Esophagus squamous epithelium (tissue), 5 donors: ENCODE measurements at regions not wholly inside any gene's neighbourhood (a gene's known extent, or its start where the extent isn't known, plus 50 kb on each side); places are given as distances from the start of the nearest gene placed in this dataset.

Source experiments
- DNase-seq: peaks from one replicate; lab custom pipeline; 2025; lab: John Stamatoyannopoulos, UW
- H3K27ac ChIP-seq, 4 donors: fragments of 200-600 bp; sonication (generic); one replicate each; pipeline ENCODE4 v1.5.1; 2016 to 2019; ENCODE audit warnings: mild to moderate bottlenecking in 1 of 4
- H3K27me3 ChIP-seq, 4 donors: fragments of 200-600 bp; sonication (generic); 1 replicate in 3 of 4; 2 replicates in 1 of 4; pipeline versions ENCODE4 v1.5.1 to v1.6.0; 2017 to 2021; ENCODE audit warnings: antibody characterized with exemption in 1 of 4
- H3K36me3 ChIP-seq, 3 donors: fragments of 200-600 bp; sonication (generic); one replicate each; pipeline ENCODE4 v1.5.1; 2016 to 2019
- H3K4me1 ChIP-seq, 3 donors: fragments of 200-600 bp; sonication (generic); one replicate each; pipeline ENCODE4 v1.5.1; 2017 to 2019
- H3K4me3 ChIP-seq, 4 donors: fragments of 200-600 bp; sonication (generic); 1 replicate in 3 of 4; 2 replicates in 1 of 4; pipeline ENCODE4 v1.5.1; 2016 to 2019; ENCODE audit warnings: mild to moderate bottlenecking in 2 of 4, moderate library complexity in 1 of 4
- H3K9me3 ChIP-seq, 3 donors: fragments of 200-600 bp; sonication (generic); one replicate each; pipeline ENCODE4 v1.5.1; 2016 to 2019
- POLR2A ChIP-seq, 4 donors: fragments of 450-650 bp; IDR thresholded peaks; one replicate each; pipeline ENCODE4 v1.6.1; 2017; ENCODE audit warnings: antibody characterized with exemption in 4 of 4, mild to moderate bottlenecking in 4 of 4, moderate library complexity in 3 of 4
- whole genome bisulfite sequencing, 2 donors: methylation state at CpG; one replicate each; pipeline ENCODE4 v1.1.5; 2018; 5-methylcytosine and 5-hydroxymethylcytosine counted together
- intact Hi-C: fragments of 100-400 bp; cut with DNase I; formaldehyde crosslinking; loops from one replicate; pipeline ENCODE4 v1.15.0; 2022
- TF ChIP-seq, protein P1 (sequence below), 6 experiments: fragments of 450-650 bp in 4 of 6; fragments of 200-600 bp in 2 of 6; sonication (generic) in 2 of 6; IDR thresholded peaks; one replicate each; pipeline ENCODE4 v1.5.1; 2016 to 2019; ENCODE audit warnings: antibody characterized with exemption in 6 of 6, mild to moderate bottlenecking in 4 of 6, moderate library complexity in 4 of 6
- donor health status: DM: yes; HTN: yes; CAD: no.

DNA sequence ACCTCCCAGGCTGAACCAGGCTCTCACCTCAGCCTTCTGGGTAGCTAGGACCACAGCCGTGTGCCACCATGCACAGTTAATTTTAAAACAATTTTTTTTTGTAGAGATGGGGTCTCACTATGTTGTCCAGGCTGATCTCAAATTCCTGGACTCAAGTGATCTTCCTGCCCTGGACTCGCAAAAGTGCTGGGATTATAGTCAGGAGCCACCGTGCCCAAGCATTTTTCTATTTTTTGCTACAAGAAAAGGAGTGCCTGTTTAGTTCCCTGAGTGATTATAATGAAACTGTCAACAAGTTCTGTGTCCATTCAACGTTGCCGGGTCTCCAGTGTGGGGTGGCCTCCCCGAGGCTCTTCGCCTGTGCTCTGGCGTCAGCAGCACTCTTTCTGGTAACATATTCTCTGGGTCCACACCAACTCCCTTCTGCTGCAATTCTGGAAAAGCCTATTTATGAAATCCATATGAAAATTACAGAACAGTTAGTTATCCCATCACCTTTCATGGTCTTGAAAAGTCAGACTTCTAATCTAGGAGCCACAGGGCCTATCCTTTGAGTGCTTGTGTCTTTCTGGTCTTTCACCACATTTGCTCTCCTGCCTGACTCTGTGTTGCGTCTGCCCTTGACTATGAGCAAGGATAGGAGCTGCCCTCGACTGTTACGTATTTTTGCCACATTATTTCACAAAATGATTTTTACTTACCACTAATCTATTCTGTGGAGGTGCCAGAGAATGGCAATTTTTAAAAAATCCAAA lies 172.7 kb downstream of the SOCS6 start:
- Histone ChIP-seq H3K4me3 (no peak overlapping the region), H3K27me3 (peaks cover 0 to 28% (median 0%) of the 10 kb centered on the region in 4 donors), H3K27ac (no peak overlapping the region), H3K36me3 (no peaks in the 10 kb centered on the region), H3K4me1 (peaks cover 0 to 7% (median 3%) of the 10 kb centered on the region in 3 donors), H3K9me3 (no peaks in the 10 kb centered on the region)
- intact Hi-C loops: no loop called here
- no peak for TF ChIP-seq POLR2A (IDR thresholded peaks at IDR 0.05)
- TF ChIP-seq, protein P1, sequence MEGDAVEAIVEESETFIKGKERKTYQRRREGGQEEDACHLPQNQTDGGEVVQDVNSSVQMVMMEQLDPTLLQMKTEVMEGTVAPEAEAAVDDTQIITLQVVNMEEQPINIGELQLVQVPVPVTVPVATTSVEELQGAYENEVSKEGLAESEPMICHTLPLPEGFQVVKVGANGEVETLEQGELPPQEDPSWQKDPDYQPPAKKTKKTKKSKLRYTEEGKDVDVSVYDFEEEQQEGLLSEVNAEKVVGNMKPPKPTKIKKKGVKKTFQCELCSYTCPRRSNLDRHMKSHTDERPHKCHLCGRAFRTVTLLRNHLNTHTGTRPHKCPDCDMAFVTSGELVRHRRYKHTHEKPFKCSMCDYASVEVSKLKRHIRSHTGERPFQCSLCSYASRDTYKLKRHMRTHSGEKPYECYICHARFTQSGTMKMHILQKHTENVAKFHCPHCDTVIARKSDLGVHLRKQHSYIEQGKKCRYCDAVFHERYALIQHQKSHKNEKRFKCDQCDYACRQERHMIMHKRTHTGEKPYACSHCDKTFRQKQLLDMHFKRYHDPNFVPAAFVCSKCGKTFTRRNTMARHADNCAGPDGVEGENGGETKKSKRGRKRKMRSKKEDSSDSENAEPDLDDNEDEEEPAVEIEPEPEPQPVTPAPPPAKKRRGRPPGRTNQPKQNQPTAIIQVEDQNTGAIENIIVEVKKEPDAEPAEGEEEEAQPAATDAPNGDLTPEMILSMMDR (IDR thresholded peaks at IDR 0.05): no peak
- 77 to 84% methylated on average over 11 of the region's 11 CpGs for WGBS, 2 donors
- DNase-seq: no peak

DNA sequence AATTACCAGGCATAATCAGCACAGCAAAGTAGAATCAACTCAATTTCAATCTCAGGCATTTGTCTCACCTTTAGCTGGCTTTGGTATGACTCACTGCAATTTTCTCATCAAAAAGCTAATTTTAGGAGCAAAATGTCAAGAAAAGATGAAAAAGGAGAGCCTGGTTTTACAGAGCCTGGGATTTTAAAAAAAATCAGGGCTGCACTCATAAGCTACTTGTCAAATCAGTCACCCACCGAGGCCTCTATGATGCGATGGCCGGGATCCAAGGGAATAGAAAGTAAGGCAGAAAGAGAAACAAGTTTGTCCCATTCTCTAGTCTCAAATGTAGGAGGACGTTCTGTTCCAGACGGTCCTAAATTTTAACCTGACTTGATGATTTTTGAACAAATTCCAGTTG lies 170.9 kb downstream of the SOCS6 start:
- H3K9me3 ChIP-seq: no peaks in the 10 kb centered on the region
- intact Hi-C loops: no loop called here
- H3K27me3 ChIP-seq: peaks cover 0 to 28% (median 0%) of the 10 kb centered on the region in 4 donors
- H3K36me3 ChIP-seq: no peaks in the 10 kb centered on the region
- no peak overlapping the region for H3K4me3 ChIP-seq
- 57 to 58% methylated on average over 5 of the region's 5 CpGs for whole genome bisulfite sequencing, 2 donors
- no peak overlapping the region for H3K27ac ChIP-seq
- TF ChIP-seq POLR2A (IDR thresholded peaks at IDR 0.05): no peak
- TF ChIP-seq, protein P1 (IDR thresholded peaks at IDR 0.05): no peak
- no peak for DNase-seq
- peaks cover 0 to 6% (median 3%) of the 10 kb centered on the region in 3 donors for H3K4me1 ChIP-seq

DNA sequence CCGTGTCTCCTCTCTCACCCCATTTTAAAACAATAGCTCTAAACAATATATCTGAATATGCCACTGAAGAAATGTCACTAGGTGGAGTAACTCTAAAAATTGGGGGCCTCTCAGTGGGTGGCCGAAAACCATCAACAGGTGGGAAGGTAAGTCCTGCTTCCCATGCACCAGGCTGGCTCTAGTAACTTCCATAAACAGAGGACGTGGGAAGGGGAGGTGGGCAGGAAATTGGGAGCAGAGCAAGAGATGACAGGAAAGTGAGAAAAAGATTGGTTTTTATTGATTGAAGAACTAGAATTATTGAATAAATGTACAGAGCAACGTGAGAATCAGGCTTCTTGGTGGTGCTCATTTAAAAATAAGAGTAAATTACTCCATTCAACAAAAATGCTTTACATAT lies 170.4 kb downstream of the SOCS6 start:
- H3K4me3 ChIP-seq: no peak overlapping the region
- H3K27me3 ChIP-seq: peaks cover 0 to 28% (median 0%) of the 10 kb centered on the region in 4 donors
- peaks cover 0 to 1% (median 0%) of the 10 kb centered on the region in 3 donors for H3K4me1 ChIP-seq
- intact Hi-C loops: no loop called here
- no peaks in the 10 kb centered on the region for H3K36me3 ChIP-seq
- no peak for TF ChIP-seq POLR2A (IDR thresholded peaks at IDR 0.05)
- TF ChIP-seq, protein P1 (IDR thresholded peaks at IDR 0.05): no peak
- 68 to 79% methylated on average over 4 of the region's 4 CpGs for WGBS, 2 donors
- no peak overlapping the region for H3K27ac ChIP-seq
- no peaks in the 10 kb centered on the region for H3K9me3 ChIP-seq
- DNase-seq: no peak

DNA sequence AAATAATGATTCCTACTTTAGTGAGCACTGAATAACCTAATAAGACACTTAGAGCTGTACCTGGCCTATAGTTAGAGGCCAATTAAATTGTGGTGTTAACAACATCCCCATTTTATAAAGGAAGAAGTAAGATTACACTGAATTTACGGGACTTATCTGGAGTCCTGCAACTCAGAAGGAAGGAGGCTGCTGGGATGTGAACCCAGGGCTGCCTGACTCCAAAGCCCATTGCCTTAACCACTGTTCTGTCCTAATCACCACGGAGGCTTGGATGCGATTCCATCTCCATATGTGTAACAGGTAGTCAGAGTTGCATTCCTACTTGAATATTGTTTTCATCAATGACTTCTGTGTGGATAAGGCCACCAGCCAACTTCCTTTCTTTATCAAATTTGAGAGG lies 168.9 kb downstream of the SOCS6 start:
- no peak for DNase-seq
- no peak overlapping the region for H3K27ac ChIP-seq
- no peaks in the 10 kb centered on the region for H3K9me3 ChIP-seq
- H3K4me1 ChIP-seq: no peaks in the 10 kb centered on the region
- TF ChIP-seq POLR2A (IDR thresholded peaks at IDR 0.05): no peak
- TF ChIP-seq, protein P1 (IDR thresholded peaks at IDR 0.05): no peak
- 85 to 96% methylated on average over 3 of the region's 3 CpGs for WGBS, 2 donors
- no peak overlapping the region for H3K4me3 ChIP-seq
- H3K27me3 ChIP-seq: peaks cover 0 to 28% (median 0%) of the 10 kb centered on the region in 4 donors
- intact Hi-C loops: no loop called here
- H3K36me3 ChIP-seq: no peaks in the 10 kb centered on the region

DNA sequence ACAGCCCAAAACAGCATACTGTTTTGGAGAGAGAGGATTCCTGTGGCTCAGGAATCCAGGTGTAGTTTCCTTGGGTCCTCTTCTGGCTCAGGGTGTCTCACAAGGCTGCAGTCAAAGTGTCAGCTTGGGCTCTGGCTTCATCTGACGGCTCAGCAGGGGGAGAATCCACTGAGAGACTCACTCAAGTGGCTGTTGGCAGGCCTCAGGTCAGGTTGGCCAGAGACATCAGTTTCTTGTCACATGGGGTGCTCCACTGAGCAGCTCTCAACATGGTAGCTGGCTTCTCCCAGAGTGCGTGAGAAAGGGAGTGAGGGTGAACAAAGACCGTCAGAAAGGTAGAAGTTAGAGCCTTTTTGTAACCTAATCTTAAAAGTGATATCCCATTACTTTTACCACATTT lies 168.4 kb downstream of the SOCS6 start:
- no peak overlapping the region for H3K27ac ChIP-seq
- no peaks in the 10 kb centered on the region for H3K9me3 ChIP-seq
- H3K27me3 ChIP-seq: peaks cover 0 to 28% (median 0%) of the 10 kb centered on the region in 4 donors
- no peak overlapping the region for H3K4me3 ChIP-seq
- H3K4me1 ChIP-seq: no peaks in the 10 kb centered on the region
- no peak for TF ChIP-seq POLR2A (IDR thresholded peaks at IDR 0.05)
- TF ChIP-seq, protein P1 (IDR thresholded peaks at IDR 0.05): no peak
- H3K36me3 ChIP-seq: no peaks in the 10 kb centered on the region
- intact Hi-C loops: no loop called here
- 83 to 85% methylated on average over 1 to 2 of the region's 3 CpGs for WGBS, 2 donors
- DNase-seq: no peak
